SK-N-MC (cell line): ENCODE measurements at regions not wholly inside any gene's neighbourhood (a gene's known extent, or its start where the extent isn't known, plus 50 kb on each side); places are given as distances from the start of the nearest gene placed in this dataset.

Source experiments
- EZH2 ChIP-seq: fragments of 200-600 bp; sonication (generic); IDR thresholded peaks from one replicate; pipeline ENCODE4 v1.6.1; 2017; ENCODE audit warnings: antibody characterized with exemption
- FOXP2 ChIP-seq: optimal IDR thresholded peaks from 2 replicates; pipeline ENCODE3; 2011; ENCODE audit warnings: mild to moderate bottlenecking, moderate library complexity; ENCODE audit not compliant: insufficient read depth; ENCODE audit errors: extremely low read length, control extremely low read depth
- POLR2AphosphoS5 ChIP-seq: IDR thresholded peaks from 2 replicates; pipeline ENCODE4 v1.6.1; 2012; ENCODE audit warnings: mild to moderate bottlenecking, low read depth, low read length, borderline replicate concordance

GRCh38 chr18:34050661-34051060, 174.1 kb downstream of the NOL4 start:
- TF ChIP-seq POLR2AphosphoS5 = no peak
- no peak for TF ChIP-seq FOXP2
- no peak for TF ChIP-seq EZH2
